Progenitor cell of endocrine pancreas (in vitro differentiated cells): ENCODE measurements at regions not wholly inside any gene's neighbourhood (a gene's known extent, or its start where the extent isn't known, plus 50 kb on each side); places are given as distances from the start of the nearest gene placed in this dataset.

Source experiments
- DNase-seq: peaks from one replicate; pipeline ENCODE4 v3.0.0; 2021; ENCODE audit warnings: low spot score; ENCODE audit not compliant: unreplicated experiment
- H3K27ac Mint-ChIP-seq: 2 replicates; pipeline ENCODE4 v1.8.0; 2021; ENCODE audit warnings: mild to moderate bottlenecking, moderate library complexity, mixed read lengths
- H3K27me3 Mint-ChIP-seq: 2 replicates; pipeline ENCODE4 v1.8.0; 2021; ENCODE audit warnings: mixed read lengths
- H3K36me3 Mint-ChIP-seq: 2 replicates; pipeline ENCODE4 v1.8.0; 2022; ENCODE audit warnings: mixed read lengths; ENCODE audit not compliant: insufficient read depth
- H3K4me1 Mint-ChIP-seq: 2 replicates; pipeline ENCODE4 v1.8.0; 2021; ENCODE audit warnings: low read depth, mixed read lengths
- H3K4me3 Mint-ChIP-seq: 2 replicates; pipeline ENCODE4 v1.8.0; 2021; ENCODE audit warnings: low read depth, mild to moderate bottlenecking, moderate library complexity, mixed read lengths
- H3K9me3 Mint-ChIP-seq: 2 replicates; pipeline ENCODE4 v1.8.0; 2021; ENCODE audit warnings: low read depth, mixed read lengths
- TF ChIP-seq, protein P1 (sequence below): fragments of 200-600 bp; sonication (generic); IDR thresholded peaks from one replicate; pipeline ENCODE4 v1.5.0; 2021; ENCODE audit warnings: antibody characterized with exemption, mild to moderate bottlenecking; ENCODE audit not compliant: unreplicated experiment

DNA sequence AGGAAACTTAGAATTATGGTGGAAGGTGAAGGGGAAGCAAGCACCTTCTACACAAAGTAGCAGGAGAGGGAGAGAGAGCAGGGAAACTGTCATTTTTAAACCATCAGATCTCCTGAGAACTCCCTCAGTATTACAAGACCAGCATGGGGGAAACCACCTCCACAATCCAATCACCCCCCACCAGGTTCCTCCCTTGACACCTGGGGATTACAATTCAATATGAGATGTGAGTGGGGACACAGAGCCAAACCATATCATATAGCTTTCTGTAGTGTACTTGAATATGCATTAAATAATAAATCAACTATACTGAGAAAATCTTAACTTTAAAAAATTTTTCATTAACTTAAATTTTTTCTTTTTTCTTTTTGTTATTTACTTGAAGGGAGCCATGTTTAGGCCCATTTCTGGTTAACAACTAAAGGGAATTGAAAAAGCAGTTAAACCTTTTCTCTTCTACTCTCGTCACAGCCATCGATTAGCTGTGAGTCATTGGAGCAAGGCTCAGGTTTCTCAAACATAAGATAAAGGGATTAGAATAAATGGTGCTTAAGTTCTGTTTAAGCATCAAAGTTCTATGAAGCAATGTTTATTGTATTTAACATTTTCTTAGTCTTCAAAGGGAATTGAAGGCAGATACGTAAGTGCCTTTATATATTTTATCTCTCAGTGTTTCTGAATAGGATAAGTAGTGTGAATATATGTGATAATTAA, 72.2 kb upstream of the DPT start:
- TF ChIP-seq, protein P1, sequence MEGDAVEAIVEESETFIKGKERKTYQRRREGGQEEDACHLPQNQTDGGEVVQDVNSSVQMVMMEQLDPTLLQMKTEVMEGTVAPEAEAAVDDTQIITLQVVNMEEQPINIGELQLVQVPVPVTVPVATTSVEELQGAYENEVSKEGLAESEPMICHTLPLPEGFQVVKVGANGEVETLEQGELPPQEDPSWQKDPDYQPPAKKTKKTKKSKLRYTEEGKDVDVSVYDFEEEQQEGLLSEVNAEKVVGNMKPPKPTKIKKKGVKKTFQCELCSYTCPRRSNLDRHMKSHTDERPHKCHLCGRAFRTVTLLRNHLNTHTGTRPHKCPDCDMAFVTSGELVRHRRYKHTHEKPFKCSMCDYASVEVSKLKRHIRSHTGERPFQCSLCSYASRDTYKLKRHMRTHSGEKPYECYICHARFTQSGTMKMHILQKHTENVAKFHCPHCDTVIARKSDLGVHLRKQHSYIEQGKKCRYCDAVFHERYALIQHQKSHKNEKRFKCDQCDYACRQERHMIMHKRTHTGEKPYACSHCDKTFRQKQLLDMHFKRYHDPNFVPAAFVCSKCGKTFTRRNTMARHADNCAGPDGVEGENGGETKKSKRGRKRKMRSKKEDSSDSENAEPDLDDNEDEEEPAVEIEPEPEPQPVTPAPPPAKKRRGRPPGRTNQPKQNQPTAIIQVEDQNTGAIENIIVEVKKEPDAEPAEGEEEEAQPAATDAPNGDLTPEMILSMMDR, result no peak
- no peaks in the 10 kb centered on the region for H3K9me3 Mint-ChIP-seq
- no peak for DNase-seq
- no peaks in the 10 kb centered on the region for H3K27me3 Mint-ChIP-seq
- peak overlapping the region; percentile 94 for H3K27ac Mint-ChIP-seq
- H3K36me3 Mint-ChIP-seq, result no peaks in the 10 kb centered on the region
- peaks cover 45% of the 10 kb centered on the region for H3K4me1 Mint-ChIP-seq
- no peak overlapping the region for H3K4me3 Mint-ChIP-seq

DNA sequence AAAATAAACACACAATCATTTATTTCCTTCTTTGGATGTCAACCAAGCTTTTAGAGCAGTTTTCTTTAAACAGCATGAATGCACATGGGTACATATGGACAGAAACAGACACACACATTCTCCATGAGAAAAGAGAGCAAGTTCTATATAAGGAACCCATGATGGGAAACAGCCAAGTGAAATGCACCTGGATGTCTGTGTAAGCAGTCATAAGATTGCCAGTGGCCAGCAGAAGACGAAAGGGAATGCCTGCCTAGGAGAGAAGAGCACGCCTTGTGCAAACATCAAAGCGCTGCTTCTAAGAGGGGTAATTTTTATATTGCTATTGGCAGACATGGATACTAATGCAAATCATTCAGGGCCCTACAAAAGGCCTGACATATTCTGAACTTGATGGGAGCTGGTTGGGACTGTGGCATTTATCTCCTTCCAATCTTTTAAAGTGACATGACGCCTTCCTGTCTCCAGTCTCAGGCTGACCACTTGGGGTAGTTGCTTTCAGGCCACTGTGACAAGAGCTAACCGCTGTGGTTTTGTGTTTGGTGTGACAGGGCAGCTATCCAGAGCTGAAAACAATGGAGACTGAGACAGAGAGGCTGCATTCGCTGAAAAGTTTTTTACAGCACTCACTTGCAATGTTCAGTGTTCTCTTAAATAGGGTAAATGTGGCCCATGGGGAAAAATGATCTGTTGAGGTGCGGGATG, 75.0 kb upstream of the DPT start:
- H3K9me3 Mint-ChIP-seq, result no peaks in the 10 kb centered on the region
- H3K4me3 Mint-ChIP-seq, result peak overlapping the region; percentile 27
- DNase-seq, result no peak
- no peaks in the 10 kb centered on the region for H3K36me3 Mint-ChIP-seq
- H3K27ac Mint-ChIP-seq, result peak overlapping the region; percentile 67
- H3K4me1 Mint-ChIP-seq, result peaks cover 48% of the 10 kb centered on the region
- H3K27me3 Mint-ChIP-seq, result no peaks in the 10 kb centered on the region
- TF ChIP-seq, protein P1, result no peak

DNA sequence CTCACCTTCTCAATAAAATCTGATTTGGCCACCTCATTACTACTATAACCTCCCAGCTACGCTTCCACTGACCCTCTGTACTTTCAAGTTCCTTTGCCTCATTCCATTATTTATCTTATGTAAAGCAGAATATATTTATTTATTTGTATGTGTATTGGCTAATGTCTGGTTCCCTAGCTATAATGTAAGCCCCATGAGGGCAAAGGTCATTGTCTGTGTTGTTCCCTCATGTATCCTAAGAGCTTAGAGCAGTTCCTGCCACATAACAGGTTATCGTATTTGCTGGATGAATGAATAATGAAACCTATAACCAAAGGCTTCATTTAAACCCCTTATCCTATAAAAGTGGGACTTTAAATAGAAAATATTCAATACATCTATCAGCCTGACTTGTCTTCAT, 77.9 kb upstream of the DPT start:
- Mint-ChIP-seq H3K4me1 (peaks cover 27% of the 10 kb centered on the region), H3K4me3 (no peak overlapping the region), H3K27ac (no peak overlapping the region), H3K9me3 (no peaks in the 10 kb centered on the region), H3K27me3 (no peaks in the 10 kb centered on the region), H3K36me3 (no peaks in the 10 kb centered on the region)
- TF ChIP-seq, protein P1, result no peak
- DNase-seq, result no peak

DNA sequence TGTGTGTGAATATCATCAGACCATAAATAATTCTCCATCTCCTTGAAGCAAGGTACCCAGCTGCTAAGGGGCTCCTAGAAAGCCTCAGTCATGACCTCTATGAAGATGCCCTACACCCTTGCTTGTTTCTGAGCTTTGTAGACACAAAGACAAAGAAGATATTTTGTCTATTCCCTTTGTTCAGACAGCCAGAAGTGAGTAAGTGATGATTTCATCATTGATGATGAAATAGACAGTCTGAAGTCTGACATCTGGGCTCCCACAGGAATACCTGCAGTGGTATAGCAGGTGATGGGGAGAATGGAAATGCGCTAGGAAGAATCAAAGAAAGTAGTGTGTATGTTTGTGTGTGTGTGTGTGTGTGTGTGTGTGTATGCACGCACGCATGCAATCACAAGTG, 82.2 kb upstream of the DPT start:
- no peak overlapping the region for H3K27ac Mint-ChIP-seq

DNA sequence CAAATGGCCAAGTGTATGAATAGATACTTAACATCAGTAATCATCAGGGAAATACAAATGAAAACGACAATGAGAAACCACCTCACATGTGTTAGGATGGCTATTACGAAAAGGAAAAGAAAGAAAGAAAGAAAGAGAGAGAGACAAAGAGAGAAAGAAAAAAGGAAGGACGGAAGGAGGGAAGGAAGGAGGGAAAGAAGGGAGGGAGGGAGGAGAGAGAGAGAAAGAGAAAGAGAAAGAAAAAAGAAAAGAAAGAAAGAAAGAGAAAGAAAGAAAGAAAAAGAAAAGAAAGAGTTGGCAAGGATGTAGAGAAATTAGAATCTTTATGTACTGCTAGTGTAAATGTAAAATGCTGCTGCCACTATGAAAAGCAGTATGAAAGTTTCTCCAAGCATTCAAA, 90.7 kb upstream of the DPT start:
- H3K9me3 Mint-ChIP-seq, result peaks cover 3% of the 10 kb centered on the region
- H3K27me3 Mint-ChIP-seq, result peaks cover 12% of the 10 kb centered on the region
- H3K4me1 Mint-ChIP-seq, result no peaks in the 10 kb centered on the region
- no peak overlapping the region for H3K27ac Mint-ChIP-seq
- TF ChIP-seq, protein P1, result no peak
- DNase-seq, result no peak
- H3K36me3 Mint-ChIP-seq, result no peaks in the 10 kb centered on the region
- no peak overlapping the region for H3K4me3 Mint-ChIP-seq

More for the DNA sequence above, 82.2 kb upstream of the DPT start:
- Mint-ChIP-seq H3K4me3 (no peak overlapping the region), H3K9me3 (peaks cover 3% of the 10 kb centered on the region), H3K4me1 (peaks cover 3% of the 10 kb centered on the region), H3K36me3 (no peaks in the 10 kb centered on the region), H3K27me3 (no peaks in the 10 kb centered on the region)
- no peak for DNase-seq
- TF ChIP-seq, protein P1, result no peak
